NCI-H2171 (cell line): ENCODE measurements at regions not wholly inside any gene's neighbourhood (a gene's known extent, or its start where the extent isn't known, plus 50 kb on each side); places are given as distances from the start of the nearest gene placed in this dataset.

ENCODE experiments used
- DNase-seq: peaks from one replicate; lab custom pipeline; 2025; lab: John Stamatoyannopoulos, UW

DNA sequence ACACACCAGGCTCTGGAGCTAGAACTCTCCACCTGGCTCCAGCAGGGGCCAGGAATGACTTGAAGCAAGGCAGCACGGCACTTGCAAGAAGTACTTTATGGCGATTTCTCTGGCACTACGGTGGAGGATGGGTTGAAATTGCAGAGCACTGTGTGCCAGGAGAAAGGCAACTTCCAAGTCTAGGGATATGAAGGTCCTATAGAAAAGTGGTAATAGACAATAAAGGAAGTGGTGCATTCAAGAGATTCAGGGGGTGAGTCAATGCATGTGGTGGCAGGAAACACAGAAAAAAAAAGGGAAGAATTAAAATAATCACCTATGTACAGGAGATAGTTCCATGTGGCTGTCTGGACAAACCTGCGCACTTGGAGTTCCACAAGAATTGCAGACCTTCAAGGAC, 240.3 kb upstream of the DYNLRB2 start:
- DNase-seq: no peak

- DNase-seq: no peak
Measured at GRCh38 chr16:80299416-80299815, 241.4 kb upstream of the DYNLRB2 start.

GRCh38 chr16:80298676-80299075, 242.1 kb upstream of the DYNLRB2 start:
- DNase-seq: no peak

- no peak for DNase-seq
Measured at GRCh38 chr16:80296034-80296433, 244.8 kb upstream of the DYNLRB2 start.

DNA sequence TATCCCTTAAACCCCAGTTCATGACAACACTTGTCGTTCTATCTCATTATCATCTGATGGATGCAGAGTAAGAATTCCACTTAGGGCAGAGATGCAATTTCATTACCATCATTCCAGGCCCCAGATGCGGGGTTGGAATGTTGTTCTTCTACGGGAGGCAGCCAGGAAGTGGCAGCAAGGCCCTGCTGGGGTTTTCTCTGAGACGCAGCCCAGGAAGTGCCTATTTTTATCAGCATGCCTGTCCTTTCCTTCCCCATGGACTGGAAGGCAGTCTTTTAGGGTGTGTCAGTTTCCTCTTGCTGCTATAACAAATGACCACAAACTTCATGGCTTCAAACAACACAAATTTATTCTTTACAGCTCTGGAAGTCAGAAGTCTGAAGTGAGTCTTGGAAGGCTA, 246.6 kb upstream of the DYNLRB2 start:
- DNase-seq: no peak

- DNase-seq: no peak
Measured at GRCh38 chr16:80288616-80289015, 252.2 kb upstream of the DYNLRB2 start.

DNA sequence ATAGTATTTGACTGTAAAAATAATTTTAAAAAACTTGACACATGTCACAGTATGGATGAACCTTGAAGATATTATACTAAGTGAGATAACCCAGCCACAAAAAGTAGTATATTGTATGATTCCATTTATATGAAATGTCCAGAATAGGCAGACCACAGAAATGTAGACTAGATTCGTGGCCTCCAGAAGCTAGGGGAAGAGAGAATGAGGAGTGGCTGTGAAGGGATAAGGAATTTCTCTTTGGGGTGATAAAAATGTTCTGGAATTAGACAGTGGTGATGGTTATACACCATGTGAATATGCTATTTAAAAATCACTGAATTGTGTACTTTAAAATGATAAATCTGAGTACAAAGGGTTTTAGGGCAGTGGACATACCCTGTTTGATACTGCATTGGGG, 253.1 kb upstream of the DYNLRB2 start:
- no peak for DNase-seq

GRCh38 chr16:80285104-80285503, 255.7 kb upstream of the DYNLRB2 start:
- DNase-seq: no peak

DNA sequence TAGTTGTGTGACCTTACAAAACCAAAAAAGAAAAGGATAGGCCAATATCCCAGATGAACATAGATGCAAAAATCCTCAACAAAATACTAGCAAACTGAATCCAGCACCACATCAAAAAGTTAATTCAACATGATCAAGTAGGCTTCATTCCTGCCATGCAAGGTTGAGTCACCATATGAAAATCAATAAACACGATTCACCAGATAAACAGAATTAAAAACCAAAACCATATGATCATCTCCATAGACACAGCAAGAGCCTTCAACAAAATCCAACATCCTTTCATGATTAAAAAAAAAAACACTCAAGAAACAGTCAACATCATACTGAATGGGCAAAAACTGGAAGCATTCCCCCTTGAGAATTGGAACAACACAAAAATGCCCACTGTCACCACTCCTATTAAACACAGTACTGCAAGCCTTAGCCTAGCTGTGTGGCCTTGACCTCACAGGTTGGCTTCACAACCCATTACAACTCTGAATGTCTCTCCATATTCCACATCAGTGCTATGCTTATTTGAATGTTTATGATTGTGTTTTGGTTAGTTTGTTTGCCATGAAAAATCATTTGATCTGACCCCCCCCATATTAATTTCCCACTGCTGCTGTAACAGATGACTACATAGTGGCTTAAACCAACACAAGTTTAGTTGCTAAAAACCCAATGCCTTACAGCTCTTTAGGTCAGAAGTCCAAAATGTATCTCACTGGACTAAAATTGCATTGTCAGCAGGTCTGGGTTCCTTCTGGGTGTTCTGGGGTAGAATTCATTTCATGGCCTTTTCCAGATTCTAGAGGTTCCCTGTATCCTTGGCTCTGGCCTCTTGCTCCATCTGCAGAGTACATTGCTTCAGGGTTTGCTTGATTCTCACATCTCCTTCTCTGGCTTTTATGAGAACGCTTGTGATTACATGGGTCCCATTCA, 257.1 kb upstream of the DYNLRB2 start:
- DNase-seq: no peak

- DNase-seq: no peak
Measured at GRCh38 chr16:80280557-80280956, 260.2 kb upstream of the DYNLRB2 start.

- DNase-seq: no peak
Measured at GRCh38 chr16:80279656-80280055, 261.1 kb upstream of the DYNLRB2 start.

DNA sequence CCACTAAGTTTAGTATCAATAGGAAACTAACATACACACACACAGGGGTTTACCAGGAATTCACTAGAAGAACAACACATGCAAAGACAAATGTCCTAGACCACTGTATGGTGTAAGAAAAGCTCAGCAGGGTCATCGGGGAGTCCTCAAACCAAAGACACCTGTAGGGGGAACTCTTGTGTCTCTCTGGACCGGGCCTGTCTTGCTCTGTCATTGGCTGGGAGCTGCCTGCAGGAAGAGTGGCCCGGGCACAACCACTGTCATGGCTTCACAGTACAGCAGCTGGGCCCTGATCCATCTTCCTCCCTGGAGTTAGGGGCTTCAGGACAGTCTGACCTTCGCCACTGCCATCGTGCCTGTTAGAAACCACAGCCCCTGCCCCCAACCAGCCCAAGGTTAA, 263.6 kb upstream of the DYNLRB2 start:
- no peak for DNase-seq

DNA sequence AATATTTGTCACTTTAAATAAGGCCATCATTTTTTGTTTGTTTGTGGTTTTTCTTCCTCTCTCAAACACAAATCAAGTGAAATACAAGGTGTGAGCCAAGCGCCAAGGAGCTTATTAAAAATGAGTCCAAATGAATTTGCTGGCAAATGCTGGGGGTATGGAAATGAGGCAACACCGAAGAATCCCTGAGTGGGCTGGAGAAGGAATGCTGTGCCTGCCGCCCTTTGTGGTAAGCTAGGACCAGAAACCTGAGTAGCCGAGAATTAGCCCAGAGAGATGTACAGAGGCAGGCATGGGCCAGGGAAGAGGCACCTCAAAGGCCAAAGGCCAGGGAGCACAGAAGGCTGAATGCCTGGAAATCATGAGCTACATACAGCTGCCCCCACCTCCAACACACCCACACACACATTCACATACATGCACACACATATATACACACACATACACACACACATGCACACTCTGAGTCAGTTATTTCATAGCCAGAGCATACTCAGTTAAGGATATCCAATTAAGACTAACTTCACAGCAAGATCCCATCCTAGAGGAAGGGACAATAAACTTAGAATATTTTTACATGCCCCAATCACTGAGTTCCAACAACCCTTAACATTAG, 266.1 kb upstream of the DYNLRB2 start:
- no peak for DNase-seq

DNA sequence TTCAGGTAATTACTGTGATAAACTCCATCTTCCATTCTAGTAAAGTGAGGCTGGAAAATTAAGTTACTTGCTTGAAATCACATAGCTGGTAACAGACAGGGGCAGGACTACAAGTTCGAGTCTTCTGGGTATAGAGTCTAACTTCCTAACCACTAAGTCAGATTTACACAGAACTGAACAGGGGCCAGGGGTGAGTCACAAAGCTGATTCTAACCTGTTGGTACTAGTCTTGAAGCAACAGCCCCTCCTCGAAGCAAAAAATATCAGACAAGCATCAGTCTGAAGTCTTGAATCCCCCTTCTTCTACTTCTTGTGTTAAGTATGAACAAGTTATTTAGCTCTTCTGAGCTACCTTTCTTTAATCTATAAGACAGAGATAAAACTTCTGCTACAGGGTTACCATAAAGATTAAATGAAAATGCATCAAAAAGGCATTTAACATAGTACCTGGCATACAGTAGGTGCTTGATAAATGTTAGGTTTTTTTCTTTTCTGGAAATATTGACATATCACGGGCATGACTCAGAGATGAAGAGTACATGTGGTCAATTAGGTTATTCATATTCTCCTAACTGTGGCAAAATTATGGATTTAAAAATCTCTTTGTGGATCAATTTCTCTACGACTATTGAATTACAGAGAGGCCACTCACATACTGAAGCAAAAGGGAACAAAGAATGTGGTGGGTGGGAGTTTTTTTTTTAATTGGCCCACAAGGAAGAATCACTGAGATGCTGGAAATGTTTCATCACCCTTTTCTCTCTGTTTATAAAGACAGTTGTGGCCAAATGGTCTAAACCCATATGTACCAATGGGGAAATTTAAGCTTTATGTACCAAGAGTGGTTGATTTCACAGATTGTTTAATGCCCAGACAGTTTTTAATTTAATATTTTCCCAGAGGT, 266.9 kb upstream of the DYNLRB2 start:
- DNase-seq: no peak

DNA sequence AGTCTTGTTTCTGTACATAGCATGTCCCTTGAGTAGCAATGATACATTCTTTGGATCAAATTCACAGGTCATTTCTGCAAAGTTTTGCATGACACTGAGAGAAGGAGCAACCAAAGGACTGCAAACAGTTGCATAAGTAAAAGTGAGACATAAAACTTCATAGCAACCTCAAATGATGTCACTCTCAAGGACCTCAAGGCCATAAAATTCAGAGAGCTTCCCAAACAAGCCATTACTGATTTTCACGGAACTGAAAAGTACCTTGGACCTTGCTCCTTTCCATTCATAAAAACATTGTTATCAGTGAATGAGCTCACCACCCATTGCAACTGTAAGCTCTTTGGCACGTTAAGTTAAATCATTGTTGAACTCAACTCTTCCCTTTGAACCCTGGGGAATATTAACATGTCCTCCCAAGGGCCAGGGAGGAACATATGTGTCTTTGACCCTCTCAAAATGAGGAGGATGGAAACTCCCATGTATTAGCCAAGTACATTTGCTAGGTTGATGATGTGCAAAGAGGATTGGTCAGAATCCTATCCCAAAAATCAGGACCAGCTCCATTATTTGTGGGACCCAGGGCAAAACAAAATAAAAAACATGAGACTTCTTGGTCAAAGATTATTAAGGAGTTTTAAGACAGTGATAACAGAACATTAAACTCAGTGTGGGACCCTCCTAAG, 275.0 kb upstream of the DYNLRB2 start:
- no peak for DNase-seq

DNA sequence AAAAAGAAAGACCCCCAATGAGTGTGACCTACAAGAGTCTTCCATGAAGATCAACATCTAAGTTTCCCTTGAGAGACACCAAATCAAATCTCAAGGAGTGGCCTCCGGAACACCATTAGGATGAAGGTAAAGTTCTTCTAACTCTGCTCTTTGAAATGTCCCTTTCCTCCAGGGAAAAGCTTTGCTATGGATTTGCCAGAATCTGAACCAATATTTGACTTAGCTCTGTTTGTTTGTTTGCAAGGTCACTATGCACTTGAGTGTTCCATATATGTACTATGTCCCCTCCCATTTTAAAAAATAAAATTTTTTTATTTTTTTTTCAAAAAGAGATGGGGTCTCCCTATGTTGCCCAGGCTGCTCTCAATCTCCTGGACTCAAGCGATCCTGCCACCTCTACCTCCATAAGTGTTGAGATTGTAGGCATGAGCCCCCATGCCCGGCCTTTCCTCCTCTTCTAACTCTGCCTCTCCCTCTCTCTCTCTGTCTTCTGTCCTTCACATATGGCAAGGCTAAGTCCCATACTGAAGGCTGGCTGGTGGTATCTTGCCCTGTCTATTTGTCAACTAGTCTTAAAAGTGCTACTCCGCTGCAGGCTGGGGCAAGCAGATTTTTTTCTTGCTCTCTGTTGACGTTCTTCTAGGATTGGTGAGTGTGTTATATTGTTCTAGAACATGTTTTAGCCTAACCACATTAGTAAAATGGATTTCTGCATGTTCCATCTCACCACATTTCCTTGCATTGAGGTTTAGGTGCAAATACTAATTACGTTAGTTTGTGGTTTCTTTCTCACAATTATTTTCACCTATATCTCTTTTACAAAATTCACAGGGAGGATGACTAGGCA, 276.7 kb upstream of the DYNLRB2 start:
- no peak for DNase-seq

- DNase-seq: no peak
Measured at GRCh38 chr16:80263181-80263823, 277.5 kb upstream of the DYNLRB2 start.

DNA sequence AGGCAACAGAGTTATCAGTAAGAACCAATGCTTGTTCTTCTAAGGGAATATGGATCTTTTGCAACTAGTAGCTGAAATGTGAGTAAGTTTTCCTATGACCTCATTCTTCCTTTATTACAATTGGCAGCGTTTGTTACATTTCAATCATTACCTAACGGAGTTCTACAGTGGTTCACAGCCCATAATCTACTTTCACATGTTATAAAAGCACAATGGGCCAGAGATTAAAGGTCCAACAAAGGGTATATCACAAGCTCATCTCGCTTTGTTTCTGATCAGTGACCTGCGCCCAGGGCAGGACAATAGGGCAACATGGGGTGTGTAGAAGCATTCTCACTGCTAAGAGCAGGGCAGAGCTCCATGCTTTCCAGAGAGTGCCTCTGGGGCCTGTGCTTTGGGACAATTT, 279.9 kb upstream of the DYNLRB2 start:
- DNase-seq: no peak

GRCh38 chr16:80259290-80259805, 281.4 kb upstream of the DYNLRB2 start:
- no peak for DNase-seq

DNA sequence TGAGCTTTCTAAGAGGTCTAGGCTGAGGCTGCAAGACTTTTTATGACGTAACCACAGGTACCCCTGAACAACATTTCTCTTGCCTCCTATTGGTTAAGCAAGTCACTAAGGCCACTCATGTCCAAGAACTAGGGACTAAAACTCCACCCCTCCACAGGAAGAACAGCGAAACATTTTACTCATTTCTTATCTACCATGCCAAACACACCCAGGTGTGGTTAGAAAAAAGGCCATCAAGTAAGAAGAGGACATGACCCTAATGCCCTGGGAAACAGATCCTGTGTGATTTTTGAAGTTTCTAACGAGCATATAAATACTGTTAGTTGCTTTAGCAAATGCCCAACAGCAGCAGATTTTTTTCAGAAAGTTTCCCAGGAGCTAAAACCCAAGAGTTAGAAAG, 282.4 kb upstream of the DYNLRB2 start:
- no peak for DNase-seq
